Body of pancreas (tissue), 4 donors: ENCODE measurements at regions not wholly inside any gene's neighbourhood (a gene's known extent, or its start where the extent isn't known, plus 50 kb on each side); places are given as distances from the start of the nearest gene placed in this dataset.

Source experiments
- ATAC-seq: fragments of 150-250 bp; one replicate; pipeline ENCODE4 v1.9.1; 2016
- DNase-seq, 4 donors: peaks; one replicate each; pipeline ENCODE4 v3.0.0-alpha.2; 2019
- H3K27ac ChIP-seq, 4 donors: fragments of 200-600 bp; sonication (generic); 1 replicate in 3 of 4; 2 replicates in 1 of 4; pipeline versions ENCODE4 v1.5.1 to v1.6.1; 2016 to 2019; ENCODE audit warnings: mild to moderate bottlenecking in 1 of 4, mixed read lengths in 1 of 4, moderate library complexity in 1 of 4
- H3K27me3 ChIP-seq, 2 donors: fragments of 200-600 bp; sonication (generic); one replicate each; pipeline ENCODE4 v1.6.0; 2016; ENCODE audit warnings: mild to moderate bottlenecking in 1 of 2
- H3K36me3 ChIP-seq, 2 donors: fragments of 200-600 bp; sonication (generic); replicated peaks in 1 of 2; 2 replicates each; pipeline ENCODE4 v1.5.1; 2016; ENCODE audit warnings: low read depth in 2 of 2; ENCODE audit not compliant: insufficient read depth in 1 of 2
- H3K4me1 ChIP-seq: fragments of 200-600 bp; sonication (generic); one replicate; pipeline ENCODE4 v1.6.0; 2016
- H3K4me3 ChIP-seq, 2 donors: fragments of 200-600 bp; sonication (generic); 1 replicate in 1 of 2; 2 replicates in 1 of 2; pipeline ENCODE4 v1.5.1; 2016 to 2019
- H3K9me3 ChIP-seq, 3 donors: fragments of 200-600 bp; sonication (generic); 1 replicate in 2 of 3; 2 replicates in 1 of 3; pipeline ENCODE4 v1.5.1; 2016
- POLR2A ChIP-seq, 3 donors: fragments of 450-650 bp; IDR thresholded peaks; one replicate each; pipeline ENCODE4 v1.6.1; 2016; ENCODE audit warnings: antibody characterized with exemption in 3 of 3, mild to moderate bottlenecking in 2 of 3
- WGBS, 2 donors: methylation state at CpG; one replicate each; pipeline ENCODE4 v1.1.5; 2017; 5-methylcytosine and 5-hydroxymethylcytosine counted together
- intact Hi-C: fragments of 100-400 bp; cut with DNase I; formaldehyde crosslinking; loops from one replicate; pipeline ENCODE4 v1.15.1; 2023
- TF ChIP-seq, protein P1 (sequence below), 7 experiments: fragments of 450-650 bp in 4 of 7; fragments of 200-600 bp in 3 of 7; sonication (generic) in 3 of 7; IDR thresholded peaks; one replicate each; pipeline ENCODE4 v1.5.1; 2016 to 2019; ENCODE audit warnings: antibody characterized with exemption in 7 of 7

DNA sequence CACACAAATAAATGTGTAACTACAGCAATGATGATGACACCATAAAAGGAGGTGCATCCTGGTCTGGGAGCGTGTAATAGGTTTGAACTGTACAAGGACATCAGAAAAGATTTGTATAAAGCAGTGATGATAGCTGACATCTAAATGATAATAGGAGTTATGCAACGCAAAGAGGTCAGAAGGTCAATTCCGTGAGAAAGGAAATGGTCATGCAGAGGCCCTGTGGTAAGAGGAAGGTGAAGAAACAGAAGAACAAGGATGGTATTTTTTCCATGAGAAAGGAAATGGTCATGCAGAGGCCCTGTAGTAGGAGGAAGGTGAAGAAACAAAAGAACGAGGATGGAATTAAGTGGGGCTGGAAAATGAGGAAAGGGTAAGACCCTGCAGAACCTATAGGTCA lies 106.7 kb upstream of the TMPO start:
- TF ChIP-seq POLR2A (IDR thresholded peaks at IDR 0.05) = no peak
- TF ChIP-seq, protein P1, sequence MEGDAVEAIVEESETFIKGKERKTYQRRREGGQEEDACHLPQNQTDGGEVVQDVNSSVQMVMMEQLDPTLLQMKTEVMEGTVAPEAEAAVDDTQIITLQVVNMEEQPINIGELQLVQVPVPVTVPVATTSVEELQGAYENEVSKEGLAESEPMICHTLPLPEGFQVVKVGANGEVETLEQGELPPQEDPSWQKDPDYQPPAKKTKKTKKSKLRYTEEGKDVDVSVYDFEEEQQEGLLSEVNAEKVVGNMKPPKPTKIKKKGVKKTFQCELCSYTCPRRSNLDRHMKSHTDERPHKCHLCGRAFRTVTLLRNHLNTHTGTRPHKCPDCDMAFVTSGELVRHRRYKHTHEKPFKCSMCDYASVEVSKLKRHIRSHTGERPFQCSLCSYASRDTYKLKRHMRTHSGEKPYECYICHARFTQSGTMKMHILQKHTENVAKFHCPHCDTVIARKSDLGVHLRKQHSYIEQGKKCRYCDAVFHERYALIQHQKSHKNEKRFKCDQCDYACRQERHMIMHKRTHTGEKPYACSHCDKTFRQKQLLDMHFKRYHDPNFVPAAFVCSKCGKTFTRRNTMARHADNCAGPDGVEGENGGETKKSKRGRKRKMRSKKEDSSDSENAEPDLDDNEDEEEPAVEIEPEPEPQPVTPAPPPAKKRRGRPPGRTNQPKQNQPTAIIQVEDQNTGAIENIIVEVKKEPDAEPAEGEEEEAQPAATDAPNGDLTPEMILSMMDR (IDR thresholded peaks at IDR 0.05) = no peak
- 58 to 69% methylated on average over 4 of the region's 4 CpGs for WGBS, 2 donors

DNA sequence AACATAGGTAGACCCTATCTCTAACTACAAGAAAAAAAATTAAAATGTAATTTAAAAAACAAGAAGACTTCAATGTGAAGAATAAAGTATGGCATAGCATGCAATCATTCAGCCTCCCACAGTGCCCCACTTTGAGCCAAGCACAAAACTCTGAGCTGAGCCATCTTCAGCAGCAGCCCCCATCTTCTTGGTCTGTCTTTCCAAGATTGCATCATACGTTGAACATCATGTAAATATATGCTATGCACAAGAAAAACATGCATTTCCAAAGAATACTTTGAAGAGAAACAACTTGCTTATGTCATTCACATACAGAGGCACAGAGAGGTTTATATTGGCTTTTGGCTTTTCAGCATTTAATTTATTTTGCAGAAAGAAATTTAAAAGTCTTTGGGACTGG lies 105.8 kb upstream of the TMPO start:
- WGBS, 2 donors = 68% methylated on average over 1 of the region's 1 CpG
- H3K9me3 ChIP-seq = no peaks in the 10 kb centered on the region
- intact Hi-C loops = no loop called here
- no peak overlapping the region for H3K27ac ChIP-seq
- H3K27me3 ChIP-seq = no peaks in the 10 kb centered on the region
- H3K36me3 ChIP-seq = no peaks in the 10 kb centered on the region
- ATAC-seq (no peak), DNase-seq (no peak)
- TF ChIP-seq, protein P1 (IDR thresholded peaks at IDR 0.05) = no peak
- no peaks in the 10 kb centered on the region for H3K4me1 ChIP-seq
- no peak overlapping the region for H3K4me3 ChIP-seq

More for the DNA sequence above, 106.7 kb upstream of the TMPO start:
- ATAC-seq (no peak), DNase-seq (no peak)
- H3K9me3 ChIP-seq = no peaks in the 10 kb centered on the region
- H3K4me1 ChIP-seq = no peaks in the 10 kb centered on the region
- H3K27me3 ChIP-seq = no peaks in the 10 kb centered on the region
- H3K27ac ChIP-seq = no peak overlapping the region
- H3K4me3 ChIP-seq = no peak overlapping the region
- no peaks in the 10 kb centered on the region for H3K36me3 ChIP-seq
- intact Hi-C loops = no loop called here

DNA sequence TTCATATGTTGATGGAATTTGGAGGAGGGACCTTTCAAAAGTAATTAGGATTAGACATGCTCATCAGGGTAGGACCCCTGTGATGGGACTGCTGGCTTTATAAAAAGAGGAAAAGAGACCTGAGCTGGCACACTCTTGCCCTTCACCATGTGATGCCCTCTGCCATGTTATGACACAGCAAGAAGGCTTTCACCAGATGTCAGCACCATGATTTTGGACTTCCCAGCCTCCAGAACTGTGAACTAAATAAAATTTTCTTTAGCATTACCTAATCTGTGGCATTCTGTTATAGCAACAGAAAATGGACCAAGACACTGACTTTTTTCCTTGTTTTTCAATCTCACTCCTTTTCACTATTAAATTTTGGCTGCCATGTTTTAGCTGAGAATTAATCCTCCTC lies 105.0 kb upstream of the TMPO start:
- no peak for ATAC-seq
- DNase-seq = no peak
- Histone ChIP-seq H3K27me3 (no peaks in the 10 kb centered on the region), H3K36me3 (no peaks in the 10 kb centered on the region), H3K9me3 (no peaks in the 10 kb centered on the region), H3K27ac (no peak overlapping the region), H3K4me1 (no peaks in the 10 kb centered on the region), H3K4me3 (no peak overlapping the region)
- no peak for TF ChIP-seq POLR2A (IDR thresholded peaks at IDR 0.05)
- intact Hi-C loops = no loop called here

DNA sequence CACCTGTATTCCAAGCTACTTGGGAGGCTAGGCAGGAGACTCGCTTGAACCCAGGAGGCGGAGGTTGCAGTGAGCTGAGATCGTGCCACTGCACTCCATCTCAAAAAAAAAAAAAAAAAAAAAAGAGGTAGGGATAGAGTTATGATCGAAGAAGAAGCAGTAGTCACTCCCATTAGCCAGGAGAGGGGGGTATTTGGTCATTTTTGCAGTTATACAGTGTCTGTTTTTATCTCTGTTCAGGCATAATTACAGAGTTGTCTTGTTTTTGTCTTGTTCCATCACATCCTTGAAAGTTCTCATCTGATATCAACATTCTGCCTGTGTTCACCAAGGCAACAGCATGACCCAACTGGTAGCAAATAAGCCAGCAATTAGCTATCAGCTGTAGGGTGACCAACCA lies 98.5 kb upstream of the TMPO start:
- intact Hi-C loops = no loop called here
- Histone ChIP-seq H3K27me3 (no peaks in the 10 kb centered on the region), H3K36me3 (no peaks in the 10 kb centered on the region), H3K4me1 (peaks cover 6% of the 10 kb centered on the region), H3K27ac (no peak overlapping the region), H3K9me3 (no peaks in the 10 kb centered on the region), H3K4me3 (no peak overlapping the region)
- WGBS, 2 donors = 56% methylated on average over 4 of the region's 4 CpGs
- ATAC-seq = no peak
- TF ChIP-seq POLR2A (IDR thresholded peaks at IDR 0.05) = no peak
- TF ChIP-seq, protein P1 (IDR thresholded peaks at IDR 0.05) = peak in 5 of 7 experiments; percentile 12 to 49 (median 40)
- DNase-seq = no peak

DNA sequence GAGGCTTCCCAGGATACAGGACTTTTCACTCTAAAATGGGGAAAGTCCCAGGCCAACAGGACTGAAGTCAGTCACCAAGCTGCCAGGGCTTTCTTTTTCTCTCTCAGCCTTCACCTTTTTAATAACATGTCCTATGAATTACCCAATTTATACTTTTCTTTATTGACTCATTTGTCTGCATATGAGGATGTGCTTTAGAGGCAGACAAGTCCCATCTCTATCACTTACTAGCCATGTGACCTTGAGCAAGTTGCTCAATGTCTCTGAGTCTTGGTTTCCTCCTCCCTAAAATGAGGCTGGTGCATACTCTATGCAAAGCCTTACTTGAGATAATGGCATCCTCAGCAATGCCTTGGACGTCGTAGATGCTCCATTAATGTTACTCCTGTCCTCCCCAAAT lies 98.1 kb upstream of the TMPO start:
- WGBS, 2 donors = 75 to 93% methylated on average over 2 of the region's 2 CpGs
- Histone ChIP-seq H3K9me3 (no peaks in the 10 kb centered on the region), H3K27me3 (no peaks in the 10 kb centered on the region), H3K4me3 (no peak overlapping the region), H3K27ac (no peak overlapping the region), H3K4me1 (peaks cover 6% of the 10 kb centered on the region), H3K36me3 (no peaks in the 10 kb centered on the region)
- intact Hi-C loops = no loop called here
- ATAC-seq = no peak
- no peak for DNase-seq
- no peak for TF ChIP-seq POLR2A (IDR thresholded peaks at IDR 0.05)
- TF ChIP-seq, protein P1 (IDR thresholded peaks at IDR 0.05) = no peak
